ENCODE measurements at regions not wholly inside any gene's neighbourhood (a gene's known extent, or its start where the extent isn't known, plus 50 kb on each side); places are given as distances from the start of the nearest gene placed in this dataset.

DNA sequence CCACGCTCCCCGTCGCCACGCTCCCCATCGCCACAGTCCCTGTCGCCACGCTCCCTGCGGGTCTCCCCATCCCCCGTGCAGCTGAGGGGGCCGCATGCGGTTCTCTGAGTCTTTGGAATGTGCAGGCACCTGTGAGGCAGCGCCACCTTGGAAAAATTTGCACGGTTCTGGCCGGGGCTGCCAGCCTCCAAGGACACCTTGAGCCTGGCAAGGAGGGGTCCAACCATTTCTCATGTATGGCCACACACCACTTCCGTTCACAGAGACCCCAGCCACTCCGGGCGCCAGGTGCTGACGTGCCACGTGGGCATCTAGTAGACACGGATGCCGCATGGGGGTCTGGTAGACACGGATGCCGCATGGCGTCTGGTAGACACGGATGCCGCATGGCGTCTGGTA is 70.5 kb upstream of the ADGRA1 start (continued):
- TF ChIP-seq IRF1 (CRISPR knock-in tag; IDR thresholded peaks at IDR 0.05), result no peak
- no peak for TF ChIP-seq NFE2L1 (CRISPR knock-in tag; IDR thresholded peaks at IDR 0.05)
- TF ChIP-seq MAX (CRISPR knock-in tag; IDR thresholded peaks at IDR 0.05), result no peak
- no peak for TF ChIP-seq KAT7 (CRISPR knock-in tag; IDR thresholded peaks at IDR 0.05; ENCODE audit: borderline replicate concordance)
- TF ChIP-seq, protein P1, sequence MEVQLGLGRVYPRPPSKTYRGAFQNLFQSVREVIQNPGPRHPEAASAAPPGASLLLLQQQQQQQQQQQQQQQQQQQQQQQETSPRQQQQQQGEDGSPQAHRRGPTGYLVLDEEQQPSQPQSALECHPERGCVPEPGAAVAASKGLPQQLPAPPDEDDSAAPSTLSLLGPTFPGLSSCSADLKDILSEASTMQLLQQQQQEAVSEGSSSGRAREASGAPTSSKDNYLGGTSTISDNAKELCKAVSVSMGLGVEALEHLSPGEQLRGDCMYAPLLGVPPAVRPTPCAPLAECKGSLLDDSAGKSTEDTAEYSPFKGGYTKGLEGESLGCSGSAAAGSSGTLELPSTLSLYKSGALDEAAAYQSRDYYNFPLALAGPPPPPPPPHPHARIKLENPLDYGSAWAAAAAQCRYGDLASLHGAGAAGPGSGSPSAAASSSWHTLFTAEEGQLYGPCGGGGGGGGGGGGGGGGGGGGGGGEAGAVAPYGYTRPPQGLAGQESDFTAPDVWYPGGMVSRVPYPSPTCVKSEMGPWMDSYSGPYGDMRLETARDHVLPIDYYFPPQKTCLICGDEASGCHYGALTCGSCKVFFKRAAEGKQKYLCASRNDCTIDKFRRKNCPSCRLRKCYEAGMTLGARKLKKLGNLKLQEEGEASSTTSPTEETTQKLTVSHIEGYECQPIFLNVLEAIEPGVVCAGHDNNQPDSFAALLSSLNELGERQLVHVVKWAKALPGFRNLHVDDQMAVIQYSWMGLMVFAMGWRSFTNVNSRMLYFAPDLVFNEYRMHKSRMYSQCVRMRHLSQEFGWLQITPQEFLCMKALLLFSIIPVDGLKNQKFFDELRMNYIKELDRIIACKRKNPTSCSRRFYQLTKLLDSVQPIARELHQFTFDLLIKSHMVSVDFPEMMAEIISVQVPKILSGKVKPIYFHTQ (CRISPR knock-in tag; IDR thresholded peaks at IDR 0.05), result no peak
- no peak for TF ChIP-seq OVOL2 (CRISPR knock-in tag; IDR thresholded peaks at IDR 0.05; ENCODE audit: borderline replicate concordance)
- TF ChIP-seq, protein P2, sequence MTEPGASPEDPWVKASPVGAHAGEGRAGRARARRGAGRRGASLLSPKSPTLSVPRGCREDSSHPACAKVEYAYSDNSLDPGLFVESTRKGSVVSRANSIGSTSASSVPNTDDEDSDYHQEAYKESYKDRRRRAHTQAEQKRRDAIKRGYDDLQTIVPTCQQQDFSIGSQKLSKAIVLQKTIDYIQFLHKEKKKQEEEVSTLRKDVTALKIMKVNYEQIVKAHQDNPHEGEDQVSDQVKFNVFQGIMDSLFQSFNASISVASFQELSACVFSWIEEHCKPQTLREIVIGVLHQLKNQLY (CRISPR knock-in tag; IDR thresholded peaks at IDR 0.05), result no peak
- TF ChIP-seq FOXJ3 (CRISPR knock-in tag; IDR thresholded peaks at IDR 0.05; ENCODE audit: borderline replicate concordance), result no peak
- no peak for TF ChIP-seq ZNF121 (CRISPR knock-in tag; IDR thresholded peaks at IDR 0.05)
- no peak for TF ChIP-seq GABPB1 (CRISPR knock-in tag; IDR thresholded peaks at IDR 0.05)

GRCh38 chr10:133016493-133017202 is 71.1 kb upstream of the ADGRA1 start:
- Mint-ChIP-seq H3K36me3 (no peaks in the 10 kb centered on the region), H3K4me1 (no peaks in the 10 kb centered on the region), H3K4me3 (no peak overlapping the region), H3K9me3 (no peaks in the 10 kb centered on the region), H3K27me3 (ENCODE audit: low read depth) (no peaks in the 10 kb centered on the region), H3K27ac (no peak overlapping the region)
- TF ChIP-seq NR2C2 (CRISPR knock-in tag; IDR thresholded peaks at IDR 0.05) (no peak), ZNF219 (CRISPR knock-in tag; IDR thresholded peaks at IDR 0.05; ENCODE audit: borderline replicate concordance) (no peak), ETV6 (CRISPR knock-in tag; IDR thresholded peaks at IDR 0.05) (no peak), KAT7 (CRISPR knock-in tag; IDR thresholded peaks at IDR 0.05; ENCODE audit: borderline replicate concordance) (no peak)
- TF ChIP-seq, protein P3, sequence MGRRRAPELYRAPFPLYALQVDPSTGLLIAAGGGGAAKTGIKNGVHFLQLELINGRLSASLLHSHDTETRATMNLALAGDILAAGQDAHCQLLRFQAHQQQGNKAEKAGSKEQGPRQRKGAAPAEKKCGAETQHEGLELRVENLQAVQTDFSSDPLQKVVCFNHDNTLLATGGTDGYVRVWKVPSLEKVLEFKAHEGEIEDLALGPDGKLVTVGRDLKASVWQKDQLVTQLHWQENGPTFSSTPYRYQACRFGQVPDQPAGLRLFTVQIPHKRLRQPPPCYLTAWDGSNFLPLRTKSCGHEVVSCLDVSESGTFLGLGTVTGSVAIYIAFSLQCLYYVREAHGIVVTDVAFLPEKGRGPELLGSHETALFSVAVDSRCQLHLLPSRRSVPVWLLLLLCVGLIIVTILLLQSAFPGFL (CRISPR knock-in tag; IDR thresholded peaks at IDR 0.05; ENCODE audit: borderline replicate concordance), result no peak
- ChIA-PET POLR2A (no interaction called here), CTCF (no interaction called here)
- DNase-seq (ENCODE audit: low spot score) (no peak), ATAC-seq (no peak)

- Mint-ChIP-seq H3K27ac (no peak overlapping the region), H3K9me3 (no peaks in the 10 kb centered on the region), H3K4me3 (no peak overlapping the region), H3K36me3 (no peaks in the 10 kb centered on the region), H3K27me3 (ENCODE audit: low read depth) (no peaks in the 10 kb centered on the region), H3K4me1 (no peaks in the 10 kb centered on the region)
- ChIA-PET POLR2A (no interaction called here), CTCF (no interaction called here)
- TF ChIP-seq, protein P4, sequence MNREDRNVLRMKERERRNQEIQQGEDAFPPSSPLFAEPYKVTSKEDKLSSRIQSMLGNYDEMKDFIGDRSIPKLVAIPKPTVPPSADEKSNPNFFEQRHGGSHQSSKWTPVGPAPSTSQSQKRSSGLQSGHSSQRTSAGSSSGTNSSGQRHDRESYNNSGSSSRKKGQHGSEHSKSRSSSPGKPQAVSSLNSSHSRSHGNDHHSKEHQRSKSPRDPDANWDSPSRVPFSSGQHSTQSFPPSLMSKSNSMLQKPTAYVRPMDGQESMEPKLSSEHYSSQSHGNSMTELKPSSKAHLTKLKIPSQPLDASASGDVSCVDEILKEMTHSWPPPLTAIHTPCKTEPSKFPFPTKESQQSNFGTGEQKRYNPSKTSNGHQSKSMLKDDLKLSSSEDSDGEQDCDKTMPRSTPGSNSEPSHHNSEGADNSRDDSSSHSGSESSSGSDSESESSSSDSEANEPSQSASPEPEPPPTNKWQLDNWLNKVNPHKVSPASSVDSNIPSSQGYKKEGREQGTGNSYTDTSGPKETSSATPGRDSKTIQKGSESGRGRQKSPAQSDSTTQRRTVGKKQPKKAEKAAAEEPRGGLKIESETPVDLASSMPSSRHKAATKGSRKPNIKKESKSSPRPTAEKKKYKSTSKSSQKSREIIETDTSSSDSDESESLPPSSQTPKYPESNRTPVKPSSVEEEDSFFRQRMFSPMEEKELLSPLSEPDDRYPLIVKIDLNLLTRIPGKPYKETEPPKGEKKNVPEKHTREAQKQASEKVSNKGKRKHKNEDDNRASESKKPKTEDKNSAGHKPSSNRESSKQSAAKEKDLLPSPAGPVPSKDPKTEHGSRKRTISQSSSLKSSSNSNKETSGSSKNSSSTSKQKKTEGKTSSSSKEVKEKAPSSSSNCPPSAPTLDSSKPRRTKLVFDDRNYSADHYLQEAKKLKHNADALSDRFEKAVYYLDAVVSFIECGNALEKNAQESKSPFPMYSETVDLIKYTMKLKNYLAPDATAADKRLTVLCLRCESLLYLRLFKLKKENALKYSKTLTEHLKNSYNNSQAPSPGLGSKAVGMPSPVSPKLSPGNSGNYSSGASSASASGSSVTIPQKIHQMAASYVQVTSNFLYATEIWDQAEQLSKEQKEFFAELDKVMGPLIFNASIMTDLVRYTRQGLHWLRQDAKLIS (CRISPR knock-in tag; IDR thresholded peaks at IDR 0.05; ENCODE audit: borderline replicate concordance), result no peak
- no peak for TF ChIP-seq NR2C2 (CRISPR knock-in tag; IDR thresholded peaks at IDR 0.05)
- TF ChIP-seq ZNF263 (CRISPR knock-in tag; IDR thresholded peaks at IDR 0.05; ENCODE audit: low read depth), result no peak
- TF ChIP-seq E2F4 (CRISPR knock-in tag; IDR thresholded peaks at IDR 0.05; ENCODE audit: borderline replicate concordance, low read depth), result no peak
- TF ChIP-seq ESRRA (CRISPR knock-in tag; IDR thresholded peaks at IDR 0.05; ENCODE audit: borderline replicate concordance), result no peak
- TF ChIP-seq, protein P5, sequence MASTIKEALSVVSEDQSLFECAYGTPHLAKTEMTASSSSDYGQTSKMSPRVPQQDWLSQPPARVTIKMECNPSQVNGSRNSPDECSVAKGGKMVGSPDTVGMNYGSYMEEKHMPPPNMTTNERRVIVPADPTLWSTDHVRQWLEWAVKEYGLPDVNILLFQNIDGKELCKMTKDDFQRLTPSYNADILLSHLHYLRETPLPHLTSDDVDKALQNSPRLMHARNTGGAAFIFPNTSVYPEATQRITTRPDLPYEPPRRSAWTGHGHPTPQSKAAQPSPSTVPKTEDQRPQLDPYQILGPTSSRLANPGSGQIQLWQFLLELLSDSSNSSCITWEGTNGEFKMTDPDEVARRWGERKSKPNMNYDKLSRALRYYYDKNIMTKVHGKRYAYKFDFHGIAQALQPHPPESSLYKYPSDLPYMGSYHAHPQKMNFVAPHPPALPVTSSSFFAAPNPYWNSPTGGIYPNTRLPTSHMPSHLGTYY (CRISPR knock-in tag; IDR thresholded peaks at IDR 0.05), result no peak
- ATAC-seq, result no peak
- no peak for DNase-seq (ENCODE audit: low spot score)
Observed at GRCh38 chr10:133015816-133016462, 71.8 kb upstream of the ADGRA1 start.

Data from WTC11 (cell line).